ENCODE measurements at regions not wholly inside any gene's neighbourhood (a gene's known extent, or its start where the extent isn't known, plus 50 kb on each side); places are given as distances from the start of the nearest gene placed in this dataset.
"Not testable (repeated sequence)": the region's sequence is repeated elsewhere in the genome, so short reads cannot be mapped to it uniquely, and the experiment has no call there.

DNA sequence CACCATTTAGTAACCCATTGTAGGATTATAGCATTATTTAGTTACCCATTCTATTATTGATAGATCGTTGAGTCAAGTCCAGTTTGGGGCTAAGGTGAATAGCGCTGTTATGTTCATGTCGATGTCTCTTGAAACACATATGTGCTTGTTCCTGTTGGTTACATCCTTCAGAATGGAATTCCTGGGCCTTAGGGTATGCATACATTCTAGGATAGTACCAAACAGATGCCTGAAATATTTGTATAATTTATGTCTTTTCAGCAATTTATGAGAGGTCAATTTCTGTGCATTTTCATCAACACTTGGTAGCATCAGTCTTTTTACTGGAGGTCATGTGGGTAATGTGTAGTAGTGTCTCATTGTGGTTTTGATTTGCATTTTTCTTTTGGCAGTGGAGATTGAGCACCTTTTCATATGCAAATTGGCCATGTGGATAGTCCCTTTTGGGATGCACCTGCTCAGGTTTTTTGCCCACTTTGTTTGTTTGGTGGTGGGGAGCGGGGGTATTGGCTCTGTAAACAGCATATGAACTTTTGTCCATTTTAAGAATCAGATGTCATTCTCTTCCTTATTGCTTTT, 104.2 kb downstream of the CDRT15L2 start:
- DNase-seq, result not testable (repeated sequence)

- DNase-seq, result not testable (repeated sequence)
Measured at GRCh38 chr17:20684975-20685374, 105.5 kb downstream of the CDRT15L2 start.

- DNase-seq, result not testable (repeated sequence)
Measured at GRCh38 chr17:20687584-20687983, 108.1 kb downstream of the CDRT15L2 start.

DNA sequence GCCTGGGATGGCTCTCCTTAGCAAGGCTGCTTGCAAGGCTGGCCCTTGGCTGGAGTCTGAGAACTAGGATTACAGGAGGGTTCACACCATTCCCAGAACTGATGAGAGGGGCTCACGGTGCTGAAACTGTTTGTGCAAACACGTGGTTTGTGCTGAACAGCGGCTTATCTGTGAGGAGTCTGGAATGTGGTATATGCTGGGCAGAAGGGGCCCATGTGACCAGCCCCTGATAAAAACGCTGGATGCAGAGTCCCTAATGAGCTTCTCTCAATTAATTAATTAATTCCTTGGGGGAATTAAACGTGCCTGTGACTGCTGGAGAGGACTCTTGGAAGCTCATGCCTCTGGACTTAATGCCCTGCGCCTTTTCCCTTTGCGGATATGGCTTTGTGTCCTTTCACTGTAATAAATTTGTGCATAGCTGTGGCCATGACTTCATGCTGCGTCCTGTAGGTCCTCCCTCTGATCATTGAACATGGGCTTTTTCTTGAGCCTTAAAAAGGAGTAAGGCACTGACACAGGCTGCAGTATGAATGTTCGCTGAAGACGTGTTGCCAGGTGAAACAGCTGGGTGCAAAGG, 109.7 kb downstream of the CDRT15L2 start:
- not testable (repeated sequence) for DNase-seq

DNA sequence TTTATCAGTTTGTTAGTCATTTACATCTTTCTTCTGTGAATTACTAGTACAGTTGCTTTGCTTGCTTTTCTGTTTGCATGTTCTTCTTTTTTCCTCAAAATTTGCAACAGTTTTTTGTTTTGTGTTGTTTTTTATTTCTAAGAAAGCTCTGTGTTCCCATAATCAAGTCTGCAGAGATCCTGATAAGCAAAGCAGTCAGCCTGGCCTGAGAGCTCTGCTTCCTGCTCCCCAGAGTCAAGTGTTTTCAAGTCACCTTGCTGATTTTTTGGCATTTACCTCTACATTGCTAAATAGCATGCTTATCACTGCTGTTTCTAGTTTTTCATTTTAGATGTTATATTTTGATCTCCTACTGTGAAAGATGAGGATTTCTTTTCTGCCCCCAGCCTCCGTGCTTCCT, 113.2 kb downstream of the CDRT15L2 start:
- DNase-seq, result not testable (repeated sequence)

DNA sequence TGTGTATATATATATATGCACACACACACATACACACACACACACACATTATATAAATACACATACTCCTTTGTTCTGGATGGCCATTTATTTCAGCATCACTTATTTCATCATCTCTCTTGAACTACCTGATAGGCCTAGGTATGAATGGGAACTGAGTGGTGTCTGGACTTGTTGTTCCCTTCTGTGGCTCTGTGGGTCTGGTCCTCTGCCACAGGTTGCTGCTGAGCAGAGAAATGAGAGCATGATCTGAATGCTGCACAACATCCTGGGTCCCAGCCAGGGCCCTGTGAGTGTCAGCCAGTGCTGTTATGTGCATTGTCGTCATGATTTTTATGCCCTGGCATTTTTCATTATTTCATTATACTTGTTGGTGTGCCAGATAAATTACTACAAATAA, 116.3 kb downstream of the CDRT15L2 start:
- DNase-seq, result not testable (repeated sequence)

DNA sequence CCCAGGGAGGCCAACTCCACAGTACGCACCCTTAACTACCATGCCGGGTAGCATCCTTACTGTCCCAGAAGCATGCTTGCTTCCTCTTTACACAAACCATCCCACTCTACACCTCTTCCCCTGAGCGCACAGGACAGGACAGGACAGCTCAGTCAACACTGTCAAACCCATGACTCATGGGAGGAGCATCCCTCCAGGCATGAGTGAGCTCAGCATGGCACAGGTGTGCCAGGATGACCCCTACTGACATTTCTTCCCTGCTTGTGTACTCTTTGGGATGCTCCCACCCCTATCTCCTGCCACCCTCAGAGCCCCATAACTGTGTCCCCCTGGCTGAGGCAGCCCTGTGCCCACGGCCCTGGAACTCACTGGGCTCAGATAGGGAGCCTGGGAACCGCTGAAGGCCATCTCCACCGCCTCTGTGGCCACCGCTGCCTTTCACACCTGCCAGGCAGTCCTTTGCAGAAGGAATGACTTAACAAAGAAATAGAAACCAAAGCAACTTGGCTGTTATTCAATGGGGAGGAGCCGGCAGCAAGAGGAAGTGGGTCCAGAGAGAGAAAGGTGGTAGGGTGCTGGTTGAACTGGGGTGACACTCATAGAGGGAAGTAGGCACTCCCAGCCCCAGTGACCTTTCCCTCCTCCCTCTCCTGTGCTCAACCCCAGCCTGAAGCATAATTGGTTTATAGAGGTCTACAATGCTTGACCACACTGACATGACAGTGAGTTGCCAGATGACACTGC, 119.1 kb downstream of the CDRT15L2 start:
- peak in 1 of 2 experiments; percentile 18 for DNase-seq

- DNase-seq, result not testable (repeated sequence)
Measured at GRCh38 chr17:20700528-20700927, 121.0 kb downstream of the CDRT15L2 start.

DNA sequence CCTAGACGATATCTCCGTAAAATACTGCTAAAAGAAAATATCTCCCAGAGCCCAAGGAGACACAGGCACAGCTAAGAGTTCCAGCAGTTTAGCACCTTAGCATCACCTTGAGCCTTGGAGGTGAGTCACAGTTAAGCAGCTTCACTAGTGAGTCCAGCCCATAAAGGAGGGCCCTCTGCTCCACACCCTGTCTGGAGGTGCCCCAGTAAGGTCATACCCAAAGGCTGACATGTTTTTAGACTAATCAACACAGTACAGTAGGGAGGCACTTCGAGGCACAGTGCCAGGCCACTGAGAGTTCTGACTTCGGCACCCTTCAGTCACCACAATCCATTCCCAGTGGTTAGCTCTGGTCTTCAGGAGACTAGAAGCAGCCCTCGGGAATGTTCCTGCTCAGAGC, 121.8 kb downstream of the CDRT15L2 start:
- not testable (repeated sequence) for DNase-seq

DNA sequence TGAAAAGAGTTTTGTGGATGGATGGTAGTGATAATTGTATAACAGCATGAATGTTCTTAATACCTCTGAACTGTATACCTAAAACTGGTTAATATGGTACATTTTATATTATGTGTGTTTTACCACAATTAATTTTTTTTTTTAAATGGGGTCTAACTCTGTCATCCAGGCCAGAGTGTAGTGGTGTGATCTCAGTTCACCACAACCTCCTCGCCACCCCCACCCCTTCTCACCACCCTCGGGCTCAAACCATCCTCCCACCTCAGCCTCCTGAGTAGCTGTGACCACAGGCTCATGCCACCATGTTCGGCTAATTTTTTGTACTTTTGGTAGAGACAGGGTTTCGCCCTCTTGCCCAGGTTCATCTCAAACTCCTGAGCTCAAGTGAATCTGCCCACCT, 123.2 kb downstream of the CDRT15L2 start:
- no peak for DNase-seq

- no peak for DNase-seq
Measured at GRCh38 chr17:20703781-20704180, 124.3 kb downstream of the CDRT15L2 start.

- DNase-seq, result not testable (repeated sequence)
Measured at GRCh38 chr17:20705186-20705585, 125.7 kb downstream of the CDRT15L2 start.

GRCh38 chr17:20706751-20707373, 127.3 kb downstream of the CDRT15L2 start:
- DNase-seq, result no peak

DNA sequence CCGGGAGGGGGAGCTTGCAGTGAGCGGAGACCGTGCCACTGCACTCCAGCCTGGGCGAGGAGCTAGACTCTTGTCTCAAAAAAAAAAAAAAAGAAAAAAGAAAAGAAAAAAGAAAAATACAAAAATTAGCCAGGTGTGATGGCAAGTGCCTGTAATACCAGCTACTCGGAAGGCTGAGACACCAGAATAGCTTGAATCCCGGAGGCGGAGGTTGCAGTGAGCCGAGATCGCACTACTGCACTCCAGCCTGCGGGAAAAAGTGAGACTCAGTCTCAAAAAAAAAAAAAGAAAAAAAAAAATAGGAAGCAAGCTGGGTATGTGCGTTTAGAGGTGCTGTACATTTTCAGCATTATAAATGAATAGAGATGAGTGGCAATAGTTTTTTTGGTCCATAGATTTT, 129.3 kb downstream of the CDRT15L2 start:
- not testable (repeated sequence) for DNase-seq

DNA sequence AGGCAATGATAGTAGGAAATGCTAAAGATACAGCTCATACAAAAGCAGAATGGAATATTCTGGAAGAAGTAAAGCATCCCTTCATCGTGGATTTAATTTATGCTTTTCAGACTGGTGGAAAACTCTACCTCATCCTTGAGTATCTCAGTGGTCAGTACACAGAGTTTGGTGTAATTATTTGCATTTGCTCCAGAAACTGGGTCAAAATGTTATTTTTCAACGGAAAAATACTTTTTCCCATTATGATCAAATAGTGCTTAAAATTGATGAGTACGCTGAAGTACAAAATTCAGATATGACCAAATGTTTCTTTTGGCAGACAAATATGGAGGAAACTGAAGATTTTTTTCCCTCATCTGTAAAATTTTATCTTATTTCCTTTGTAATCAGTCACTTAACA, 137.0 kb downstream of the CDRT15L2 start:
- not testable (repeated sequence) for DNase-seq

DNA sequence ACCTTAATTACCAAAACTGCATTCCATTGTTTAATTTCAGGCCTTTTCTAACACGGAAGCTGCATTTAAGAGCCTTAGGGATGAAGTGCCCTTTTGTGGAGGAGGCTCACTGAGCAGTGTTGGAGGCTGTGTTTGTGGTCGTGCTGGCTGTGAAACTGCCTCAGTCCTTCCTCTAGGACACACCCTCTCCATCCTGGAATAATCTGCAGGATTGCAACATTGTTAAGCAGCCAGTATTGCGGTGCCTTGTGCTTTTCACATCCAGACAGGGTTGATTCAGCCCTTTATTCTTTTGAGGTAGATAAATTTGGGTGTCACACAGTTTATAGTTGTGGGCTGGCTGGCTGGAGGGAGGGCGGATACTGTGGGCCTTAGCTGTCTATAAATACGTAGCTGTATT, 141.6 kb downstream of the CDRT15L2 start:
- DNase-seq, result no peak

- not testable (repeated sequence) for DNase-seq
Measured at GRCh38 chr17:20724391-20724790, 144.9 kb downstream of the CDRT15L2 start.

GRCh38 chr17:20727201-20727600, 147.7 kb downstream of the CDRT15L2 start:
- DNase-seq, result not testable (repeated sequence)

DNA sequence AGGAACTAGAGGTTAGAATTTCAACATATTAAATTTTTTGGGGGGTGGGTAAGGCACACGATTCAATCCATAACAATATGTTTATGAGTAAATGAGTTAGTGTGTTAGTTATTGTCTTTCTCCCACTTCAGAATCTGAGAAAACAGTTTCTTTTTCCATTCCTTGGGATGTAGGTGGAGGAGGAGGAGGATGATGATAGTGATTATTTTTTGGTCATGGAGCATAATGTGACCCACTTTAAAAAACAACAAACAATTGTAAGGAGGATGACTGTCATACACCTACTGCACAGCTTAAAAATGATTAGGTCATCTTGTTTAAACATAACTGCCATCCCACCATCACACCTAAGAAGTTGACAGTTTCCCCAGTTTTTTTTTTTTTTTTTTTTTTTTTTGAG, 148.7 kb downstream of the CDRT15L2 start:
- no peak for DNase-seq

GRCh38 chr17:20731131-20731530, 151.6 kb downstream of the CDRT15L2 start:
- DNase-seq, result not testable (repeated sequence)

GRCh38 chr17:20733923-20734322, 154.4 kb downstream of the CDRT15L2 start:
- DNase-seq, result no peak

- DNase-seq, result no peak
Measured at GRCh38 chr17:20735796-20736195, 156.3 kb downstream of the CDRT15L2 start.

- DNase-seq, result not testable (repeated sequence)
Measured at GRCh38 chr17:20737636-20738035, 158.1 kb downstream of the CDRT15L2 start.

- DNase-seq, result no peak
Measured at GRCh38 chr17:20771104-20771503, 191.6 kb downstream of the CDRT15L2 start.
